HG02763 (cell line): ENCODE measurements at regions not wholly inside any gene's neighbourhood (a gene's known extent, or its start where the extent isn't known, plus 50 kb on each side); places are given as distances from the start of the nearest gene placed in this dataset.

ENCODE experiments used
- ATAC-seq: cut with Tn5 transposase; IDR thresholded peaks from one replicate; pipeline ENCODE4 v1.9.1; 2021; ENCODE audit warnings: mild to moderate bottlenecking, moderate library complexity; ENCODE audit not compliant: unreplicated experiment

- ATAC-seq: no peak
Measured at GRCh38 chr2:219878516-219878915, 251.1 kb downstream of the SLC4A3 start.

GRCh38 chr2:219881851-219882250, 254.4 kb downstream of the SLC4A3 start:
- no peak for ATAC-seq

- no peak for ATAC-seq
Measured at GRCh38 chr2:219886615-219887014, 259.2 kb downstream of the SLC4A3 start.

- no peak for ATAC-seq
Measured at GRCh38 chr2:219887870-219888269, 260.4 kb downstream of the SLC4A3 start.

GRCh38 chr2:219893541-219893940, 266.1 kb downstream of the SLC4A3 start:
- no peak for ATAC-seq

GRCh38 chr2:219897456-219897855, 270.0 kb downstream of the SLC4A3 start:
- ATAC-seq: no peak

- ATAC-seq: peak; percentile 56
Measured at GRCh38 chr2:219901155-219901554, 273.7 kb downstream of the SLC4A3 start.

- ATAC-seq: no peak
Measured at GRCh38 chr2:219902891-219903552, 275.6 kb downstream of the SLC4A3 start.

GRCh38 chr2:219905640-219906039, 278.2 kb downstream of the SLC4A3 start:
- ATAC-seq: no peak

- no peak for ATAC-seq
Measured at GRCh38 chr2:219906114-219907010, 278.9 kb downstream of the SLC4A3 start.

GRCh38 chr2:219907011-219907365, 279.6 kb downstream of the SLC4A3 start:
- ATAC-seq: no peak

GRCh38 chr2:219908538-219908937, 281.1 kb downstream of the SLC4A3 start:
- ATAC-seq: no peak

GRCh38 chr2:219911541-219911940, 284.1 kb downstream of the SLC4A3 start:
- no peak for ATAC-seq

- no peak for ATAC-seq
Measured at GRCh38 chr2:219912491-219912921, 285.1 kb downstream of the SLC4A3 start.

GRCh38 chr2:219914577-219914976, 287.1 kb downstream of the SLC4A3 start:
- no peak for ATAC-seq

GRCh38 chr2:219916281-219916680, 288.9 kb downstream of the SLC4A3 start:
- no peak for ATAC-seq

GRCh38 chr2:219916726-219917440, 289.5 kb downstream of the SLC4A3 start:
- ATAC-seq: no peak

GRCh38 chr2:219918254-219918653, 290.8 kb downstream of the SLC4A3 start:
- no peak for ATAC-seq

GRCh38 chr2:219918944-219919343, 291.5 kb downstream of the SLC4A3 start:
- ATAC-seq: no peak

GRCh38 chr2:219919506-219919905, 292.1 kb downstream of the SLC4A3 start:
- ATAC-seq: no peak

GRCh38 chr2:219929835-219930234, 302.4 kb downstream of the SLC4A3 start:
- no peak for ATAC-seq

- ATAC-seq: no peak
Measured at GRCh38 chr2:219939647-219940046, 312.2 kb downstream of the SLC4A3 start.
